NB4 (cell line): ENCODE measurements at regions not wholly inside any gene's neighbourhood (a gene's known extent, or its start where the extent isn't known, plus 50 kb on each side); places are given as distances from the start of the nearest gene placed in this dataset.

ENCODE experiments used
- MAX ChIP-seq: IDR thresholded peaks from 2 replicates; pipeline ENCODE4 v1.6.1; 2011; ENCODE audit warnings: low read depth, low read length
- MYC ChIP-seq: IDR thresholded peaks from 2 replicates; pipeline ENCODE4 v1.6.1; 2011; ENCODE audit warnings: low read depth, low read length
- POLR2A ChIP-seq: IDR thresholded peaks from 2 replicates; pipeline ENCODE4 v1.6.1; 2011; ENCODE audit warnings: mild to moderate bottlenecking; ENCODE audit not compliant: insufficient read length; ENCODE audit errors: extremely low read depth
- TF ChIP-seq, protein P1 (sequence below): IDR thresholded peaks from one replicate; pipeline ENCODE4 v1.5.1; 2012; ENCODE audit warnings: low read depth, low read length

DNA sequence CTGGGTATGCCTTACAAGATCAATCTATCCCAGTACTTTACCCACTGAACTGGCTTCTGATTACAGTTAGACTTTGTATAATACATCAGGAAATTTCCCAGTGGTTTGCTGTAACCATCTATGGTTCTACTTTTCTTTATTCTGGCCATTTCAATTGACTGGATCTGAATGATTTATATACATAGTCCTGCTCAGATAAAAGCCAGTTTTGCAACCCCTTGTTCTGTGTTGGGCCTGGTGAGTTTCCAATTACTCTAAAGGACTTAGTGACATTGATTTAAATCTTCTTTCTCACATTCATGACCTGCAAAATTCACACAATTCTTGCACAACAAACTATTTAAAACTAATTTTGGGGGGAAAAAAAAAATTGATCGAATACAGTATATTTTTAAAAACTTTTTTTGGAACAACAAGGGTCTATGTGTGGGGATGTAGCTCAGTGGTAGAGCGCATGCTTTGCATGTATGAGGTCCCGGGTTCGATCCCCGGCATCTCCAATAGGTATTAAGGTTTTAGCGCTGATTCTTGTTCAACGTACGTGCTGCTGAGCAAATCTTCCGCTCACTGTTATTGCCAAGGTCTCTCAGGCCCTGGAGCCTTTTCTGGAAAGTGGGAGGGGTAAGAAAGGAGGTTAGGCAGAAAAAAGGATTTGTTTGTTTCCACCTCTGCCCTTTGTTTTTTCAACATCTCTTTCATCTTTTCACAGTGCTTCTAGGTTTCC lies 117.5 kb downstream of the GPX5 start:
- TF ChIP-seq POLR2A: no peak
- TF ChIP-seq, protein P1, sequence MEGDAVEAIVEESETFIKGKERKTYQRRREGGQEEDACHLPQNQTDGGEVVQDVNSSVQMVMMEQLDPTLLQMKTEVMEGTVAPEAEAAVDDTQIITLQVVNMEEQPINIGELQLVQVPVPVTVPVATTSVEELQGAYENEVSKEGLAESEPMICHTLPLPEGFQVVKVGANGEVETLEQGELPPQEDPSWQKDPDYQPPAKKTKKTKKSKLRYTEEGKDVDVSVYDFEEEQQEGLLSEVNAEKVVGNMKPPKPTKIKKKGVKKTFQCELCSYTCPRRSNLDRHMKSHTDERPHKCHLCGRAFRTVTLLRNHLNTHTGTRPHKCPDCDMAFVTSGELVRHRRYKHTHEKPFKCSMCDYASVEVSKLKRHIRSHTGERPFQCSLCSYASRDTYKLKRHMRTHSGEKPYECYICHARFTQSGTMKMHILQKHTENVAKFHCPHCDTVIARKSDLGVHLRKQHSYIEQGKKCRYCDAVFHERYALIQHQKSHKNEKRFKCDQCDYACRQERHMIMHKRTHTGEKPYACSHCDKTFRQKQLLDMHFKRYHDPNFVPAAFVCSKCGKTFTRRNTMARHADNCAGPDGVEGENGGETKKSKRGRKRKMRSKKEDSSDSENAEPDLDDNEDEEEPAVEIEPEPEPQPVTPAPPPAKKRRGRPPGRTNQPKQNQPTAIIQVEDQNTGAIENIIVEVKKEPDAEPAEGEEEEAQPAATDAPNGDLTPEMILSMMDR: no peak
- TF ChIP-seq MYC: no peak
- no peak for TF ChIP-seq MAX
